ENCODE measurements at regions not wholly inside any gene's neighbourhood (a gene's known extent, or its start where the extent isn't known, plus 50 kb on each side); places are given as distances from the start of the nearest gene placed in this dataset.

DNA sequence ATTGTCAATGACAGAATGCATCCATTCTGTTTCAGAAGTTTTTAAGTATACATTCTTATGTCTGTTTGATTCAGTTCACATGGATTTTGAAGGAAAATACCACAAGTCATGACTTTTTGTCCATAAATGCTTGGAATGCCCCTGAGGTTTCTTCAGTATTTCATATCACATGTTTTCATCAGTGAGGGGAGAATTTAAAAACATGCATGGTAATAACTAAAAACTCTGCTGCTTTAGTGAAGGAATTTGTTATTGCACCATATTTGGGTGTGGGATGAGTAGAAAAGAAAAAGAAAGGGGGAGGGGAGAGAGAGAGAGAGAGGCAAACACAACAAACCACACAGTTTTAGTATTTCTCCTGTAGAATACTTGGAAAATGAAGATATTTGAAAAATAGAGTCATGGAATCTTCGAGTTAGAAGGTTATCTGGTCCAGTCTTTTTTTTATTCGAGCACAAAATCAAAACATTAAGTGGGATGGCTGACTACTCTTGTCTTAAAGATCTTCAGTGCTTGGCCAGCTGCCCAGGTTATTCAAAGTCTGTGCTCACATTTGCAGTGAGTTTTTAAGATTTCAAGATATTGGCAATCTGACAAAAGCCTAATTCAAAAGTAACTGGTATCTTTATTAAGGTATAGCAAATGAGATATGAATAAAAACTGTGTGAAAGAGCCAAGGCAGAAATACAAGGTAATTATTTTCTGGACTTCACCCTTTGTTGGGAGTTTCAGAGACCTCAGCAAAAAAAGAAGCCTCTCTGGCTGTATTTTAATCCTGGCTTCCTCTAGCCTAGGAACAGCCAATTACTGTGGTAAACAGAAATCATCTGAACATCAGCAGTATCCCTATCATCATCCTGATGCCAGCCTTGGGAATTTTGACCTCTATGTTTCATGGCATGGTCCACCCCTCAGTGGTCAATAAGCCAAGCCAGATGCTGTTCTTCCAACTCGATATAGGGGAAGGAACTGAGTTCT lies 687.9 kb upstream of the CITED2 start:
- H3K4me3 ChIP-seq (ENCODE audit: low read depth, low read length), result no peak overlapping the region
- no peak for TF ChIP-seq CTCF (IDR thresholded peaks at IDR 0.05; ENCODE audit: insufficient read depth, low read depth, low read length, missing control alignments)
- DNase-seq (ENCODE audit: low read depth), result no peak

GRCh38 chr6:140061110-140062042 lies 686.9 kb upstream of the CITED2 start:
- DNase-seq (ENCODE audit: low read depth), result no peak
- no peak overlapping the region for H3K4me3 ChIP-seq (ENCODE audit: low read depth, low read length)
- no peak for TF ChIP-seq CTCF (IDR thresholded peaks at IDR 0.05; ENCODE audit: insufficient read depth, low read depth, low read length, missing control alignments)

DNA sequence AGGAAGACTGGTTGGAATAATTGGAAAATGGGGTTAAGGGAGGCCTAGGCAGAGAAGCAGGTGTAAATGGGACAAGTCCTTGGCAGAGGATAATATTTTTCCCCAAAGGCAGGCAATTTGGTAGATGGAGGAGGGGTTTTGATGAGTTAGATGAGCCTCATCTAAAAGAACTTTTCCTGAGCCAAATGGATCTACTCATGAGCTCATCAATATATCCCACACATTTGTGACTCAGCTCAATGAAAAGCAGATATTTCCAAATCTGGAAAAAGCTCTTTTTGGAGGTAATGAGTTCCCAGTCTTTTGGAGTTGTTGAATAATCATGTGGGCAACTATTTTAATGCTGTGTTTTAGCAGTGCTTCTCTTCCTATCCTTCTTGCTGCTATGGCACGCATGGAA lies 685.5 kb upstream of the CITED2 start:
- TF ChIP-seq CTCF (IDR thresholded peaks at IDR 0.05; ENCODE audit: insufficient read depth, low read depth, low read length, missing control alignments), result no peak
- no peak overlapping the region for H3K4me3 ChIP-seq (ENCODE audit: low read depth, low read length)
- no peak for DNase-seq (ENCODE audit: low read depth)

DNA sequence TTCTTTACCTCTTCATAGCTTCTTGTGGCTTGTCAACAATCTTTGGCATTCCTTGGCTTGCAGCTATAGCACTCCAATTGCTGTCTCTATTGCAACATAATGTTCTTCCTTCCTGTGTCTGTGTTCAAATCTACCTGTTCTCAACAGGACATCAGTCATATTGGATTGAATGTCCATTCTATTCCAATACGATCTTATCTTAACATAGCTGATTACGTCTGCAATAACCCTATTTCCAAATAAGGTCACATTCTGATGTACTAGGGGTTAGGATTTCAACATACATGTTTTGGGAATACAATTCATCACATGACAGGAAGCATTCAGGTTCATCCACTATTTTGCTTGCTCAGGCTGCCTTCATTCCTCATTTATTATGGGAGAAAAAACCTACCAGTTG lies 684.4 kb upstream of the CITED2 start:
- no peak for DNase-seq (ENCODE audit: low read depth)
- TF ChIP-seq CTCF (IDR thresholded peaks at IDR 0.05; ENCODE audit: insufficient read depth, low read depth, low read length, missing control alignments), result no peak
- H3K4me3 ChIP-seq (ENCODE audit: low read depth, low read length), result no peak overlapping the region

GRCh38 chr6:140052736-140053729 lies 678.6 kb upstream of the CITED2 start:
- no peak overlapping the region for H3K4me3 ChIP-seq (ENCODE audit: low read depth, low read length)
- peak; percentile 35 for DNase-seq (ENCODE audit: low read depth)
- peak; percentile 28 for TF ChIP-seq CTCF (IDR thresholded peaks at IDR 0.05; ENCODE audit: insufficient read depth, low read depth, low read length, missing control alignments)

Data from GM12865 (cell line).